A549 (cell line): ENCODE measurements at regions not wholly inside any gene's neighbourhood (a gene's known extent, or its start where the extent isn't known, plus 50 kb on each side); places are given as distances from the start of the nearest gene placed in this dataset.

Experiments used
- ATAC-seq, 2 experiments: fragments of 200-7000 bp in 1 of 2; fragments of >200 bp in 1 of 2; cut with Nextera tagmentation in 1 of 2; cut with Tn5 transposase in 1 of 2; 3 replicates each; pipeline versions ENCODE4 v1.8.0 to v1.9.1; 2018 to 2020; ENCODE audit warnings: mild to moderate bottlenecking in 1 of 2, moderate library complexity in 1 of 2
- CTCF ChIA-PET: fragments of 300-600 bp; sonication (Branson Sonifier 250); formaldehyde crosslinking; extraction: SDS; loops from one replicate; lab custom pipeline; 2021; ENCODE audit warnings: antibody characterized with exemption, inconsistent platforms; lab: Yijun Ruan, JAX
- POLR2A ChIA-PET: fragments of 350-600 bp; formaldehyde crosslinking; extraction: SDS; loops from one replicate; lab custom pipeline; 2021; ENCODE audit warnings: antibody characterized with exemption, inconsistent platforms; lab: Yijun Ruan, JAX
- DNase-seq, 2 experiments: peaks; one replicate each; pipeline versions ENCODE4 v3.0.0 to v3.0.0-alpha.2; 2011 to 2016; ENCODE audit warnings: low read depth in 1 of 2, low spot score in 1 of 2
- FAIRE-seq: peaks from 2 replicates; lab custom pipeline; 2011; peaks lifted over from hg19 to GRCh38; lab: Jason Lieb, UNC
- H3K27ac ChIP-seq, 2 experiments: fragments of >200 bp; sonication (Bioruptor Twin); formaldehyde crosslinking; 3 replicates each; pipeline ENCODE4 v1.5.1; 2016 to 2017
- H3K4me1 ChIP-seq: fragments of >200 bp; sonication (Bioruptor Twin); formaldehyde crosslinking; 3 replicates; pipeline ENCODE4 v1.6.1; 2016
- H3K4me2 ChIP-seq: fragments of >200 bp; sonication (Bioruptor Twin); formaldehyde crosslinking; 3 replicates; pipeline ENCODE4 v1.6.1; 2016
- H3K4me3 ChIP-seq: fragments of >200 bp; sonication (Bioruptor Twin); formaldehyde crosslinking; 3 replicates; pipeline ENCODE4 v1.5.1; 2016
- H3K9me3 ChIP-seq: fragments of >200 bp; sonication (Bioruptor Twin); formaldehyde crosslinking; 3 replicates; pipeline ENCODE4 v1.6.1; 2016
- ATOH8 ChIP-seq: fragments of 250-450 bp; sonication (Bioruptor Pico); IDR thresholded peaks from 2 replicates; pipeline ENCODE4 v1.5.0; 2020; ENCODE audit warnings: low read depth, mild to moderate bottlenecking, moderate library complexity
- CBX2 ChIP-seq: fragments of 200-600 bp; sonication (generic); IDR thresholded peaks from 2 replicates; pipeline ENCODE4 v1.6.1; 2016; ENCODE audit warnings: low read depth, mild to moderate bottlenecking, borderline replicate concordance
- CEBPB ChIP-seq, 2 experiments: fragments of >200 bp in 1 of 2; sonication (Bioruptor Twin) in 1 of 2; formaldehyde crosslinking in 1 of 2; IDR thresholded peaks; 2 replicates each; pipeline ENCODE4 v1.6.1; 2012 to 2016
- EHF ChIP-seq: fragments of 250-450 bp; sonication (Bioruptor Pico); IDR thresholded peaks from 2 replicates; pipeline ENCODE4 v1.5.0; 2020; ENCODE audit warnings: mild to moderate bottlenecking
- FOSL2 ChIP-seq, 2 experiments: fragments of 450-650 bp in 1 of 2; fragments of >200 bp in 1 of 2; sonication (Bioruptor Twin) in 1 of 2; formaldehyde crosslinking; IDR thresholded peaks; 2 replicates each; pipeline versions ENCODE4 v1.5.0 to v1.6.1; 2016 to 2020; ENCODE audit warnings: mild to moderate bottlenecking in 1 of 2, moderate library complexity in 1 of 2
- GATA3 ChIP-seq: IDR thresholded peaks from 2 replicates; pipeline ENCODE4 v1.6.1; 2012; ENCODE audit warnings: borderline replicate concordance
- HOXB13 ChIP-seq: fragments of 250-450 bp; sonication (Bioruptor Pico); IDR thresholded peaks from 2 replicates; pipeline ENCODE4 v1.5.0; 2020; ENCODE audit warnings: low read depth, mild to moderate bottlenecking, moderate library complexity
- JUNB ChIP-seq: fragments of >200 bp; sonication (Bioruptor Twin); formaldehyde crosslinking; IDR thresholded peaks from 2 replicates; pipeline ENCODE4 v1.6.1; 2016
- KDM1A ChIP-seq: fragments of 200-600 bp; sonication (generic); IDR thresholded peaks from 2 replicates; pipeline ENCODE4 v1.6.1; 2016; ENCODE audit warnings: low read depth, mild to moderate bottlenecking
- NFE2L2 ChIP-seq: fragments of 150-350 bp; conservative IDR thresholded peaks from 2 replicates; pipeline ENCODE4 v1.6.1; 2014; ENCODE audit warnings: low read length
- NR3C1 ChIP-seq: fragments of >200 bp; sonication (Bioruptor Twin); formaldehyde crosslinking; IDR thresholded peaks from 3 replicates; pipeline ENCODE4 v1.6.1; 2017
- PBX3 ChIP-seq: IDR thresholded peaks from 2 replicates; pipeline ENCODE4 v1.6.1; 2012
- RAD21 ChIP-seq, 2 experiments: fragments of >200 bp in 1 of 2; sonication (Bioruptor Twin) in 1 of 2; formaldehyde crosslinking in 1 of 2; IDR thresholded peaks in 1 of 2; conservative IDR thresholded peaks in 1 of 2; 2 replicates in 1 of 2; 3 replicates in 1 of 2; pipeline ENCODE4 v1.6.1; 2012 to 2018; ENCODE audit warnings: inconsistent platforms in 1 of 2
- RFX5 ChIP-seq: fragments of 450-650 bp; IDR thresholded peaks from 2 replicates; pipeline ENCODE4 v1.7.1; 2014; ENCODE audit warnings: antibody characterized with exemption, mild to moderate bottlenecking, moderate library complexity
- SREBF2 ChIP-seq: fragments of 450-650 bp; IDR thresholded peaks from 2 replicates; pipeline ENCODE4 v1.6.1; 2014; ENCODE audit warnings: mild to moderate bottlenecking, moderate library complexity
- TFCP2L1 ChIP-seq: fragments of 250-450 bp; sonication (Bioruptor Pico); IDR thresholded peaks from 2 replicates; pipeline ENCODE4 v1.5.0; 2021; ENCODE audit warnings: mild to moderate bottlenecking
- TP53 ChIP-seq: fragments of 250-450 bp; sonication (Bioruptor Pico); IDR thresholded peaks from 2 replicates; pipeline ENCODE4 v1.5.0; 2021; ENCODE audit warnings: mild to moderate bottlenecking, moderate library complexity
- ZC3H11A ChIP-seq: fragments of 450-650 bp; IDR thresholded peaks from 2 replicates; pipeline ENCODE4 v1.6.1; 2014; ENCODE audit warnings: antibody characterized with exemption, mild to moderate bottlenecking
- WGBS: methylation state at CpG from one replicate; pipeline ENCODE4 v1.1.6; 2017; ENCODE audit errors: missing lambda C conversion rate; 5-methylcytosine and 5-hydroxymethylcytosine counted together
- TF ChIP-seq, protein P1 (sequence below): IDR thresholded peaks from 2 replicates; pipeline ENCODE4 v1.6.1; 2012; ENCODE audit warnings: low read depth, borderline replicate concordance
- TF ChIP-seq, protein P2 (sequence below): IDR thresholded peaks from 2 replicates; pipeline ENCODE4 v1.6.1; 2012

DNA sequence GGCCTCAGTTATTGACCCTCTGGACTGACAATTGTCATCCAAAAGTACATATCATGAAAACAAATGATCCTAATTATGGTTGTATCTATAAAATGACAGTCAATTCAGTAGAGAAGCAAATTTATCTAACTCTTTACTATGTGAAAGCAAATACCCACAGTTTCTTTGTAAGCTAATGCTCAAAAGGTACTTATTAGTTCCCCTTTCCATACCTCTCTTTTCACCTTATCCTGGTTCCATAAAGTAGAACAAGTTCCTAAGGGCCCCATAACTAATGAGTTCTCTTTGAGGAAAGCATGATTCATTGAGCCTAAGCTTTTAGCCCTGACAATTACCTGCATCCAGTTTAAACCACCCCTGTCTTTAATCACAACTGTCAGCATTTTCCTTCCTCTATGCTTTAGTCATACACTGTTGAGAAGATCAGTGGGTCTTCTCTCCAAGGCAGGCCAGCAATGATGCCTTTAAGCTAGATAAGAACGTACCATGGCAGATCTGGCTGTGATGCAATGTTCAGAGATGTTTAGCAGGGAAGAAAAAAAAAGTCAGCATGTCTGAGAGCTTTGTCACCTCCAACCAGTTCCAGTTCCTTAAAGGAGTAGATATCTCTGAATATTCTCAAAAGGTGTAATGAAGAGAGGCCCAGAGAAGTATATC, 179.7 kb upstream of the RASGEF1B start:
- DNase-seq = no peak
- FAIRE-seq = no peak
- CTCF ChIA-PET = no interaction called here

GRCh38 chr4:81650606-81651242, 179.0 kb upstream of the RASGEF1B start:
- POLR2A ChIA-PET = no interaction called here
- Histone ChIP-seq H3K4me1 (no peaks in the 10 kb centered on the region), H3K4me2 (no peak overlapping the region), H3K9me3 (no peaks in the 10 kb centered on the region), H3K27ac (no peak overlapping the region), H3K4me3 (no peak overlapping the region)
- TF ChIP-seq GATA3 = no peak
- TF ChIP-seq TP53 (CRISPR knock-in tag) = no peak
- TF ChIP-seq NFE2L2 = no peak
- no peak for TF ChIP-seq PBX3
- no peak for TF ChIP-seq NR3C1
- no peak for TF ChIP-seq KDM1A
- TF ChIP-seq SREBF2 = no peak
- TF ChIP-seq JUNB = no peak
- no peak for TF ChIP-seq CBX2
- TF ChIP-seq, protein P1, sequence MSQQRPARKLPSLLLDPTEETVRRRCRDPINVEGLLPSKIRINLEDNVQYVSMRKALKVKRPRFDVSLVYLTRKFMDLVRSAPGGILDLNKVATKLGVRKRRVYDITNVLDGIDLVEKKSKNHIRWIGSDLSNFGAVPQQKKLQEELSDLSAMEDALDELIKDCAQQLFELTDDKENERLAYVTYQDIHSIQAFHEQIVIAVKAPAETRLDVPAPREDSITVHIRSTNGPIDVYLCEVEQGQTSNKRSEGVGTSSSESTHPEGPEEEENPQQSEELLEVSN = no peak
- CTCF ChIA-PET = no interaction called here
- DNase-seq (peak in 1 of 2 experiments; percentile 35), FAIRE-seq (no peak), ATAC-seq (peak in 1 of 2 experiments; percentile 28; a peak in 1 of 6 replicates)
- WGBS = 3% methylated on average over 2 of the region's 3 CpGs

More for the DNA sequence above, 179.7 kb upstream of the RASGEF1B start:
- Histone ChIP-seq H3K27ac (no peak overlapping the region), H3K4me3 (no peak overlapping the region), H3K9me3 (no peaks in the 10 kb centered on the region), H3K4me1 (no peaks in the 10 kb centered on the region), H3K4me2 (no peak overlapping the region)
- 10% methylated on average over 1 of the region's 1 CpG for WGBS
- POLR2A ChIA-PET = no interaction called here
- ATAC-seq = no peak
- no peak for TF ChIP-seq HOXB13 (CRISPR knock-in tag)
- no peak for TF ChIP-seq KDM1A
- no peak for TF ChIP-seq RFX5
- TF ChIP-seq, protein P2, sequence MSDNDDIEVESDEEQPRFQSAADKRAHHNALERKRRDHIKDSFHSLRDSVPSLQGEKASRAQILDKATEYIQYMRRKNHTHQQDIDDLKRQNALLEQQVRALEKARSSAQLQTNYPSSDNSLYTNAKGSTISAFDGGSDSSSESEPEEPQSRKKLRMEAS = no peak
- TF ChIP-seq RAD21 (conservative IDR thresholded peaks at IDR 0.05 in 1 of 2, IDR thresholded peaks at IDR 0.05 in 1 of 2) = no peak
- no peak for TF ChIP-seq FOSL2 (IDR thresholded peaks at IDR 0.05)
- TF ChIP-seq FOSL2 (CRISPR knock-in tag; IDR thresholded peaks at IDR 0.05) = no peak
- no peak for TF ChIP-seq ATOH8
- TF ChIP-seq EHF (CRISPR knock-in tag) = no peak
- TF ChIP-seq ZC3H11A = no peak
- TF ChIP-seq, protein P1 = no peak
- TF ChIP-seq TP53 (CRISPR knock-in tag) = no peak
- TF ChIP-seq NFE2L2 = no peak
- TF ChIP-seq TFCP2L1 (CRISPR knock-in tag) = no peak
- no peak for TF ChIP-seq CEBPB (IDR thresholded peaks at IDR 0.05)
